C4-2B (cell line): ENCODE measurements at regions not wholly inside any gene's neighbourhood (a gene's known extent, or its start where the extent isn't known, plus 50 kb on each side); places are given as distances from the start of the nearest gene placed in this dataset.

Source experiments
- ZFX ChIP-seq: fragments of 450-650 bp; IDR thresholded peaks from 2 replicates; pipeline ENCODE4 v1.6.1; 2017
- TF ChIP-seq, protein P1 (sequence below): fragments of 450-650 bp; conservative IDR thresholded peaks from 2 replicates; pipeline ENCODE4 v1.5.1; 2017; ENCODE audit warnings: mild to moderate bottlenecking

DNA sequence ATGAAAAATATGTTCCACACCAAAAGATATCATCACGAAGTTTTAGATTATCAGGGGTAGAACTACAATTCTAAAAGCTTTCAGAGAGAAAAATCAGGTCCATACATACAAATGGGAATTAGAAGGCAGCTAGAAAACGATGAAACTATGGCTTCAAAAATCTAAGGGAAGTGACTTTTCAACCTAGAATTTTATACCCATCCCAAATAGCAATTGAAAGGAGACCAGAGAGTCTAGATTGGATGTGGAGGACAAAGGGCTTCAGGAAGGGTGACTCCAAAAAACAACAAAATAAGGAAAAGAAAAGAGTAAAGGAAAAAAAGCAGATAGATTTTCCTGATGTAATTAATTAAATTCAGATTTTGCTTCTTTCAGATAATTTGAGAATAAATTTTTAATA lies 72.0 kb upstream of the CEP78 start:
- TF ChIP-seq, protein P1, sequence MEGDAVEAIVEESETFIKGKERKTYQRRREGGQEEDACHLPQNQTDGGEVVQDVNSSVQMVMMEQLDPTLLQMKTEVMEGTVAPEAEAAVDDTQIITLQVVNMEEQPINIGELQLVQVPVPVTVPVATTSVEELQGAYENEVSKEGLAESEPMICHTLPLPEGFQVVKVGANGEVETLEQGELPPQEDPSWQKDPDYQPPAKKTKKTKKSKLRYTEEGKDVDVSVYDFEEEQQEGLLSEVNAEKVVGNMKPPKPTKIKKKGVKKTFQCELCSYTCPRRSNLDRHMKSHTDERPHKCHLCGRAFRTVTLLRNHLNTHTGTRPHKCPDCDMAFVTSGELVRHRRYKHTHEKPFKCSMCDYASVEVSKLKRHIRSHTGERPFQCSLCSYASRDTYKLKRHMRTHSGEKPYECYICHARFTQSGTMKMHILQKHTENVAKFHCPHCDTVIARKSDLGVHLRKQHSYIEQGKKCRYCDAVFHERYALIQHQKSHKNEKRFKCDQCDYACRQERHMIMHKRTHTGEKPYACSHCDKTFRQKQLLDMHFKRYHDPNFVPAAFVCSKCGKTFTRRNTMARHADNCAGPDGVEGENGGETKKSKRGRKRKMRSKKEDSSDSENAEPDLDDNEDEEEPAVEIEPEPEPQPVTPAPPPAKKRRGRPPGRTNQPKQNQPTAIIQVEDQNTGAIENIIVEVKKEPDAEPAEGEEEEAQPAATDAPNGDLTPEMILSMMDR: no peak
- TF ChIP-seq ZFX: no peak
